Spleen (tissue), 7 donors: ENCODE measurements at regions not wholly inside any gene's neighbourhood (a gene's known extent, or its start where the extent isn't known, plus 50 kb on each side); places are given as distances from the start of the nearest gene placed in this dataset.

Source experiments
- POLR2A ChIP-seq, 3 donors: fragments of 450-650 bp; IDR thresholded peaks; one replicate each; pipeline ENCODE4 v1.5.1; 2017; ENCODE audit warnings: antibody characterized with exemption in 3 of 3, mild to moderate bottlenecking in 1 of 3
- TF ChIP-seq, protein P1 (sequence below), 11 experiments: fragments of 200-600 bp in 7 of 11; fragments of 450-650 bp in 4 of 11; sonication (generic) in 4 of 11; IDR thresholded peaks in 8 of 11; conservative IDR thresholded peaks in 3 of 11; 1 replicate in 7 of 11; 2 replicates in 4 of 11; pipeline versions ENCODE4 v1.4.0 to v1.8.0; 2016 to 2021; ENCODE audit warnings: antibody characterized with exemption in 11 of 11, inconsistent platforms in 4 of 11, mild to moderate bottlenecking in 1 of 11
- donor health status: DM: no; HTN: no; CAD: no; lungs with moderate emphysema.
- donor health status: DM: no; HTN: no; CAD: no.
- donor health status: DM: no; HTN: no; CAD: no.

DNA sequence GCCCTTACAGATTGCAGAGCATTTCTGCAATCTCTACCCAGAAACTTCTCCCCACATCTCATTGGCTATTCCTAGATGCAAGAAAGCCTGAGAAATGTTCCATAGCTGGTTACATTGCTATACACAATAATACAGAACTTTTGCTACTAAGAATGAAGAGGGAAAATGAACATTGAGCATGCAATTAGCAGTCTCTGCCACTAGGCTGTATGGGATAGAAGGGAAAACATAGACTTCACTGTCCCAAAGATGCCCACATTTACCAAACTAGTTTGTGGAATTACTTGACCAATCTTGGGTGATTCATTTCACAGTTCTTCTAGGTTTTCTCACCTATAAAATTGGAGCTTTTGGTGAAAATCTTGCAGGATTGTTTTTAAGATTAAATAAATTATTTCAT, 265.7 kb upstream of the NT5C1B start:
- TF ChIP-seq, protein P1, sequence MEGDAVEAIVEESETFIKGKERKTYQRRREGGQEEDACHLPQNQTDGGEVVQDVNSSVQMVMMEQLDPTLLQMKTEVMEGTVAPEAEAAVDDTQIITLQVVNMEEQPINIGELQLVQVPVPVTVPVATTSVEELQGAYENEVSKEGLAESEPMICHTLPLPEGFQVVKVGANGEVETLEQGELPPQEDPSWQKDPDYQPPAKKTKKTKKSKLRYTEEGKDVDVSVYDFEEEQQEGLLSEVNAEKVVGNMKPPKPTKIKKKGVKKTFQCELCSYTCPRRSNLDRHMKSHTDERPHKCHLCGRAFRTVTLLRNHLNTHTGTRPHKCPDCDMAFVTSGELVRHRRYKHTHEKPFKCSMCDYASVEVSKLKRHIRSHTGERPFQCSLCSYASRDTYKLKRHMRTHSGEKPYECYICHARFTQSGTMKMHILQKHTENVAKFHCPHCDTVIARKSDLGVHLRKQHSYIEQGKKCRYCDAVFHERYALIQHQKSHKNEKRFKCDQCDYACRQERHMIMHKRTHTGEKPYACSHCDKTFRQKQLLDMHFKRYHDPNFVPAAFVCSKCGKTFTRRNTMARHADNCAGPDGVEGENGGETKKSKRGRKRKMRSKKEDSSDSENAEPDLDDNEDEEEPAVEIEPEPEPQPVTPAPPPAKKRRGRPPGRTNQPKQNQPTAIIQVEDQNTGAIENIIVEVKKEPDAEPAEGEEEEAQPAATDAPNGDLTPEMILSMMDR (IDR thresholded peaks at IDR 0.05 in 8 of 11, conservative IDR thresholded peaks at IDR 0.05 in 3 of 11) = no peak
- no peak for TF ChIP-seq POLR2A (IDR thresholded peaks at IDR 0.05)
